CD4-positive, alpha-beta T cell treated with Interleukin-15 for 4 hours (primary cell): ENCODE measurements at regions not wholly inside any gene's neighbourhood (a gene's known extent, or its start where the extent isn't known, plus 50 kb on each side); places are given as distances from the start of the nearest gene placed in this dataset.

ENCODE experiments used
- DNase-seq: peaks from one replicate; pipeline ENCODE4 v3.0.0-alpha.2; 2020; ENCODE audit warnings: low spot score

DNA sequence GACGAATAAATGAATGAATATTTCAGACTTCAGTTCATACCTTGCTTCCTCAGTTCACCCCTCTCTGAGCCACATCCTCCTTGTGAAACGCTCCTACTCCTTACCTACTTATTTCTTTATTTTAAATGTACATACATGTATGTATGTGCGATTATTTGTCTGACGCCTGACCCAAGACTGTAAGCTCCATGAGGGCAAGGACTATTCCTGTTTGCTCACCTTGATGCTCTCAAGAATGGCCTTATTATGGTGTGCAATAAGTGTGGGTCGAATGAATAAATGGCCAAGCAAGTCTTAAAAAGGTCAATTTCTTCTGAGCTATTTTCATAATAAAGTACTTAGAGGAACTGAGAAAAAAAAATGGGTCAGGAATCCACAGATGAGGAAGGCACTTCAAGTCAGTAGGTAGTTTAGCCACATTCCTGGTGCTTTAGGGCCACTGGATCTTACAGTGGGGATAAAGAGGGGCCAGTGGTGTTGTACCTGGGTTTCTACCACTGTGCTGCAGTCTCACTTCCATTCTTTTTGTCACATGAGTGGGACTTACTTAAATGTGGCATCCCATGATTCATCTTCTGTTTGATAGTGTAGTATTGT, 74.7 kb downstream of the SDC1 start:
- DNase-seq, result no peak

DNA sequence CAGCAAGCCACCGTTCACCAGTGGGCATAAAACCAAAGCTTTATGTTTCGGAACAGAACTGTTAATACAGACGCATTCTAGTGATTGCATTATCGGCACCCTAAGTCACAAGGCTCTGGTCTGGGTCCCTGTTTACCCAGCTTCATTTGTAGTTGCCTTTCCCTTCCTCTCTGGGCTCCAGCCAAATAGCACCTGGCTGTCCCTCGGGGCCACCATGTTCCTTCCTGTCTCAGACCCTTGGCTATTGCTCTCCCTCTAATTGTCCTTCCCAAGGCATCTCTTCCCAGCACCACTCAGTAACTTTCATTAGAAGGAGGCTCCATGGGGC, 75.3 kb downstream of the SDC1 start:
- DNase-seq, result no peak

DNA sequence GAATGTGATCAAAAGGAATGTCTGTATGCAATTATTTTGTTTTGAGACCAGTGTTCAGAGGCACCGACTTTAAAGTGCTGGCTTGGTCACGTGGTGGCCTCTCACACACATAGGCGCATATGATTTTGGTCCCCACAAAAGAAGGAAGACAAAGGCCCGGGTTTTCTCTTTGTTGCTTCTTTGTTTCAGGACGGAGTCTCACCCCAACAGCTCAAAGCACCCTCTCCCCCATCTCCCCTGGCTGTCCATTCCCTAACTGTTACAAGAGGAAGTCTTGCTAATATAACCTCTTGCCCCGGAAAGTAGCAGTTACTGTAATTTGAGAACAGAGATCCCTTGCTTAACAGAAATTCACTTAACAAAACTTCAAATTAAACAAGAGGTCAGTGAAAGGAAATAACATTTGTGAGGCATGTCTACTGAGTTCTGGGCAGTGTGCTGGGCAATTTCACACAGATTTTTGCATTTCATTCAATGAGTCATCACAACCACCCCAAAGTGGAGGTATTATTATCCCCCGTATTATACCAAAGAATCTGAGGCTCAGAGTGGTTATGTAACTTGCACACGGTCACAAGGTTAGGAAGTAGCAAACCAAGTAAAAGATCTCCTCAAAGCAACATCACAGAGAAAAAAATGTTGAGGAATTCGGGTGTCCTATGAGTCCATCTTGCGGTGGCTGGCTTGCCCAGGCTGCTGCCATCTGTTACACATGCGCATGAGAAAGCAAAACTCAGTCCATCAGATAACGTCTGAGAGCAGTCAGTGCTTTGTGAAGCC, 75.8 kb downstream of the SDC1 start:
- no peak for DNase-seq

DNA sequence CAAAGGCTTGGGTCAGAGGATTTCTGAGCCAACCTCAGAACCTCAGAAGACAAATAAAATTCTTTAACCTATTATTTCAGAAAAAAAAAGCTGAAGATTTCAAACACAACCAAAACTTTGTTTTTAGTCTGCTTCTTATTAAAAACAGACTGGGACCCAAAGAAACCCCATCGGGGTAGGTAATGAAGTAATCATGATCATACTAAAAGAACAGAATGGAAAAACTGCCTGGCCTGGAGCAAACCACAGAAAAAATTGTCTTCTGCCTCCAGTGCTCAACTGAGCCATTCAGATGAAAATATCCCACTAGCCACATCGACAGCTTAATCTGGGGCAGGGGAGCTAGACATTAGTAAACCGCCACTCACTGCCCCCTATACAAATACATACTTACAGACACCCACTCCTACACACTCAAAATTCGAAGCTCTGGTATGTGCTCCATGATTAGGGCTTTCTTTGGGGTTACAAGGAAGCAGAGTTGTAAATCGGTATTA, 76.5 kb downstream of the SDC1 start:
- no peak for DNase-seq

DNA sequence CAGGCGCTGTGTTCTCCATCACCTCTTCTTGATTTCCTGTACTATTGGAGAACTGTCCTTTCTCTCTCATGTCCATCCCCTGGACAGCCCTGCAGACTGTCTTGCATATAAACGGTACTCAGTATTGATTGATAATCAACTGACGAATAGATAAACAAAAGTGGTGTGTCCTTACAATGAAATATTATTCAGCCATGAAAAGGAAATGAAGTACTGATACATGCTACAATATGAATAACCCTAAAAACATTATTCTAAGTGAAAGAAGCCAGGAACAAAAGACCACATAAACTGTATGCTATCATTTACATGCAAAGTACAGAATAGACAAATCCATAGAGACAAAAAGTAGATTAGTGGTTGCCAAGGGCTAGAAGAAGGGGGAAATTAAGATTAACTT, 77.6 kb downstream of the SDC1 start:
- no peak for DNase-seq

DNA sequence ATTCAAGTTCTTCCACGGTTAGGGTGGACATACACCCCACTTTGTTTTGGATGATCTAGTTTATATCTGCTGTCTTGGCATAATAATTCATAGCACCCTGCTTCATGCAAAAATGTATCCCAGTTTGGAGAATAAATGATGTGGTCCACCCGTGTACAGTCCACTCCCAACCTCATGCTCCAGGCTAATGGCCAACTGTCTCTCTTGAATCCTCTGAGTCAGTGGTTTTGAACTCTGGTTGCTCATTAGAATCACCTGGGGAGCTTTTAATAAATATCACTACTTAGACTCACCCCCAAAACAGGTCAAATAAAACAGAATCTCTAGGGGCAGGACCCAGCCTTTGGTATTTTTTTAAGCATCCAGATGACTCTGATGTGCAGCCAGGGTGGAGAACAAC, 78.5 kb downstream of the SDC1 start:
- no peak for DNase-seq

DNA sequence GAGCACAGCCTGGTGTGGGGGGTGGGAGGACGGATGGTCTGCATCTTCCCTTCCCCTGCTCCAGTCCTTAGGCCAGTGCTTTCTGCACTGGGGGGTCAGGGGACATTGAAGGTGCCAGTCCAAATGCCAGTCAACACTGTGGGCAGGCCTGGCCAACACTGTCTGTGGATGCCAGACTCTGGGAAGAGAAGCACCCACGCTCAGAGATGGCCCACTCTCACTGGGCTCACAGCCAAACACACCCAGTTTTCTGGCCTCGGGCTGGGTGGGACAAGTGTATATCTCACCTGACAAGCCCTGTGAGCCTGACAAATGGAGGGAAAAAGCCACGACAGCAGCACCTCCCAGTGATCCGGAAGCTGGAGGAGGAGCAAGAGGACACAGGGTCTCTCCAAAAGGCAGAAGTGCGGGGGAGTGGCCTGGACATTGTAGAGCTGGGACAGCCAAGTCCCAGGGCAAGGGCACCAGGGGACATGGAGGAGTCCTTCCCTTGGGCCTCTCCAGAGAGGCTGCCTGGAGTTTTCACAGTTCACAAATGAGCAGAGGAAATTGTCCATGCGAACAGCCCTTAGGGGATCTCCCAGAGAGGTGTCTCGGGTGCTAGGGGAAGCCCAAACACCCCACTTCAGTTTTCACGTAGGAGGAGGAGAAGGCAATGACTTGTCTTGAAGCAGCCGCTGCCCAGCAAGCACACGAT, 79.3 kb downstream of the SDC1 start:
- no peak for DNase-seq

DNA sequence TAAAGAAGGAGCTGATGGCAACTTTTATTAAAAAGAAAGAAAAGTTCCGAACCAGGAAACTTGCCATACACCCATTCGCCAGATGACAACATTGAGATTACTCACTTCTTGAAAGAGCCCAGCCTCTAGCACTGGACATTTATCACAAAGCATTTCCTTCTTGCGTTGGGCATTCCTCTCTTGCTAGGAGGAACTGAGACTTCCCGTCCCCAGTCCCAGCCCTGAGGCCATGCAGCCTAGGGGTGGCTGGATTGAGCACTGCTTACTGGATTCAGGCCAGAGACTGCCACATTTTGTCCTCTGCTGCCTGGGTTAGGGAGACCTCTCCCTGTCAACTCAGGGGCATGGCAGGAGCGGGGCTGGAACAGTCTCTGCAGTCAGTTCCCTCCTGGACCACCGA, 80.1 kb downstream of the SDC1 start:
- DNase-seq, result no peak

DNA sequence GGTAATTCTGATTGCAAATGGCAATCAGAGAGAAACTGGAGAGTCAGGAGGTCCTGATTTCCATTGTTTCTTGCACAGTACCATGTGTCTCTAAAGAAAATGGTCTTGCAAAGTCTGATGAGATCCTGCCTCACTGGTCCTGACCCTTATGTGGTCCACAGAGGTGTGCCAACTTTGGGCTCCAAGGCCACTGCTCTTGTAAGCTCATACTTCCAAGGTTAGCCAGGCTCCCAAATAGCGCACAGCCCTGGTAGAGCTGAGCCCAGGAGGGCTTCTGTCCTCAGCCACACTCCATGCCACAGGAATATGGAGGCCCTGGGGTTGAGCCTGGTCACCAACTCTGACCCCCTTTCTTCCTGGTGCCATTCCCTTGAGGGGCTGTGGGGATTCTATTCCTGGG, 80.7 kb downstream of the SDC1 start:
- no peak for DNase-seq

DNA sequence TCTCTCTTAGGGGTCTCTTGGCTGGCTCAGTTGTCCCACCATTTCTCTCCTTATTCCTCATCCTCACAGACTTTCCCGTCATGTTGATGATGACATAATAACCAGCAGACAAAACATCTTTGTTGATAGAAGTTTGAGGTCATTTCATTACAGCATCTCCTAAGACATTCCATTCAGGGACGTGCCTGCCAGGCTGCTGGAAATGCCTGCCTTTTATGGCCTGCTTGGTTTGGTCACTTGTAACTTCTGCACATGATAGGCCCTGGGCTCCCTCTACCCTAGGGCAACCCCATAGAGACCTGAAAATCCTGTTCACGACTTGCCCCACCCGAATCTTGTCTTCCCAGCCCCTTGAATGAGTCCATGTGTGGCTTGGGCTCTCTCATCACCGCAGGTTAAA, 81.7 kb downstream of the SDC1 start:
- no peak for DNase-seq

DNA sequence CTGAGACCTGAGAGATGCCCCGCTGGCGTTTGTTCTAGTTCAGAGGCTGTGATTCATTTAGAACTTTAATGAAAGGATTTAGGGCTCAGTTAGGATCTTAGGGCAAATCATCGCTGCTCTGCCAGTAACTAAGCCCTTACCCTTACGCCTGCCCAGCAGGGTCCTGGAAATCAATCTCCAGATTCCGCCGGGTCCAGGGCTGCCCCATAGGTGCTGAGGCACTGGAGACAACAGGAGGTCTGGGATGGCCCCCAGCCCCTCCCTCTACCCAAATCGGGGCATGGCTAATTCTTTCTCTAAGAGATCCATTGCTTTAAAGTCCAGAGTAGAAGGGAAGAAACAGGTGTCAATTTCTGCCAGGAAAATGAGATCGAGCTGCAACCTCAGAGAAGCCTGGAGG, 83.1 kb downstream of the SDC1 start:
- DNase-seq, result no peak

DNA sequence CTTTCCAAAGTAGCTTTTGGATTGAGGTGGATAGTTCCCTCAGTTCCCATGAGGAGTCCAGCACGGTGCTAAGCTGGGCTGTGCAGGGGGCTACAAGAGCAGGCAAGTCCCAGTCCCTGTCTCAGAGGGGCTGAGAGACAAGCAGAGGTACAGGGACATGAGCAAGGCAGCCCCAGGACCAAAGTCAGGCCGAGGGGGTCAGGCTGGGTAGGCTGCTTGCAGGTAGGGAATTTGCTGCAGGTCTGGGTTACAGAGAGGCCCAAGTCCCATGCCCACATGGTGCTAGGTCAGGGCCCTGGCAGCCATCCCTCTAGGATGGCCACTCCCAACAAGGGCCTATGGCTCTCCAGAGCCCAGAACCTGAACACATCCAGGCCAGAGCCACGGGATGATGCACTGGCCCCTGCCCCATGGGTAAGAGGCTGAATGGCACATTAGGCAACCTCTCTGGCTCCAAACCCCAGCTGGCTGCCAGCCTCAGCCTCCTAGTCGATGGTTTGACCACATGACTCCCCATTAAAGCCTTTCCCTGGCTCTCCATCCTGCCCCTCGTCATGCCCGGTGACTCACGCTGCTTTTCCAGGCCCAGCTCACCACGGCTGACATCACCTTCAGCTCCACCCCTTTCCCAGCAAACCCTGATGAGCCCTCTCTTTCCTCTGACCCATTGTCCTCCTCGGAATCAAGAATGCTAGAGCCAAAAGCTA, 83.7 kb downstream of the SDC1 start:
- no peak for DNase-seq

DNA sequence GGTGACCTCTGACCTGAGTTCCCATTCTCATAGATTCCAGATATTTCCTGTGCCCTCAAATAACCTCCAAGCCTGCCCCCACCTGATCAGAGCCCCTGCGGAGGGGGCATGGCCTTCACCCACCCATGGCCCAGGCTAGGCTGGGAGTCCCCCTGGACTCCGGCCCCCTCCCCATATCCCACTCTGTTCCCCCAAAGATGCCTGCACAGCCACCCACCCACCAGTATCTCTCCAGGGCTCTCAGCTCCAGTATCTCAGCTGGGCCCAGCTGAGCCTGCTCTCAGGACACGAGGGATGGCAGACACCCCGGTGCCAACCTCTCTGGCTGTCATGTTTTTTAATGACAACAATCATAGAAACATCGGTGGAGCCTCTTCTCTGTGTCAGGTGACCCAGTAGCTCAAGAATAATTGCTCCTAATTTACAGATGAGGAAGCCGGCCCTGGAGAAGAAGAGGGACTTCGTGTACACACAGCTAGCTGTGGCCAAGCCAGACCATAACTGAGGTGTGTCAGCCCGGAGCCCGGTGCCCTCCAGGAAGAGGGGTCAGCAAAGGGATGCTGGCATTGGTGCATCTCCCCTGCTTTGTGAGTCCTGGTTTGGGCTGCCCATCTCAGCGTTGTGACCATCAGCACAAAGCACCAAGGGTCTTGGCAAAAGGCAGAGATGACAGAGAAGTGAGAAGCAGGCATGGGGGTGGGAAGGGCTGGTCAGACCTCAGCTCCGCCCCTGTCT, 84.4 kb downstream of the SDC1 start:
- no peak for DNase-seq

DNA sequence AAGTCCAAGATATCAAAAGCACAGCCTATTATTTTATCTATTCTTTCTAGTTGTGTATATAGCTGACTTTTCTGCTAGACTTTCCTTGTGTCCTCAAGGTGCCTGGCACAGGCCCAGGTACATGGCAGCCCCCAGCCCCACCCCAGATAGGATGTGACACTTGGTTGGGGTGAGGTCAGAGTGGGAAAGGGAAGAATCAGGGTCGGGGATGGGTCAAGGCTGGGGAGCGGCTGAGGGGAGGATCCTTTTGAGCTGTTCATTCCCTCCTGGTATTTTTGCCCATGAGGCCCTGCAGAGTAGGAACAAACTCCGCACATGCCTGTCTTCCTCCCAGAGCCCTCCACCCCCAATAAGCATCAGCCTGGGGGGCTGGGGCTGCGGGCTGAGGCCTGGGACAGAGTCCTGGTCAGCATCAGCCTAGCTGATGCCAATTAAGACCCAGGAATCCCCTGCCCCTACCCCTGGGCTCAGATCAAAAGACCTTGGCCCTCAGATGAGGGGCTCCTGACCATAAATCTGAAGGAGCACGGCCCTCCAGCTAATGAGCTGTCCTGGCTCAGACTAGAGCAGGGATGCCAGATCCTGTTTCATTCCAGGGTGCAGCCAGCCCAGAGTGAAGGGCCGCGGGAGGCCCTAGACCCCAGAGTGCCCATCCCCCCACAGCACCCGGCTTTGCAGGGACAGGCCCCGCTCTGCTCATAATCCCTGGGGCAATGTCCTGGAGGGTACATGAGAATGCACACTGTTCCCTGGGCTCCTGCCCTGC, 85.3 kb downstream of the SDC1 start:
- DNase-seq, result no peak

DNA sequence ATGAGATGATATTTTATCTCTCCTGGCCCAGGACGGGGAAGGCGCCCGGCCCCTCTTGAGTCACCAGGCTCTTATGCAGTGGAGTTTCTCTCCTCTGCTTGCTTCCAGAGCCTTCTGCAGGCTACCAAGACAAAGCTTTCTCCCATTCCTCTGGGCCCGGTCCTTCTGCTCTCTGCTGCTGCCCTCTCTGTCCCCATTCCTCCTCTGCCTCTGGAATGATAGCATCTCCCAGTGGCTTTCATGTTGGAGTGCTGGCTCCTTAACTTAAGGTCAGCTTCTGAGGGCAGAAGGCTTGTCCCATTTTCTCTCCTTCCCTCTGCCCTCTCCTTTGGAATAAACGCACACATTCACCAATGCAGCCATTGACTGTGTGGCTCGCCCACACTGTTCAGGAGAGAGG, 86.2 kb downstream of the SDC1 start:
- no peak for DNase-seq

DNA sequence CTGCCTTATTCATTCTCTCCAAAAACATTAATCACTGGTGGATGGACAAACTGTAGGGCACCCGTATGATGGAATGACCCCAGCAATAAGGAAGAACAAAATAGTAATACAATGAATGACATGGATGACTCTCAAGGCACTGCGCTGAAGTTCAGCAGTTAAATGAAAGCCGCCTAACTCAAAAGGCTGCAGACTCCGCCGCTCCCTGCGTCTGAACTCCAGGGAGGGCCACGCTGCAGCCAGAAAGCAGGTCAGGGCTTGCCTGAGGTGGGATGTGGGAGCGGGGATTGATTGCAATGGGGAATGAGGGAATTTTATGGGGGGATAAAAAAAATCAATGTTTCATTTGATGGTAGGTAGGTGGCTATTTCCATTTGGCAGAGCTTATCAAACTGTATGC, 86.5 kb upstream of the LAPTM4A start:
- DNase-seq, result no peak

DNA sequence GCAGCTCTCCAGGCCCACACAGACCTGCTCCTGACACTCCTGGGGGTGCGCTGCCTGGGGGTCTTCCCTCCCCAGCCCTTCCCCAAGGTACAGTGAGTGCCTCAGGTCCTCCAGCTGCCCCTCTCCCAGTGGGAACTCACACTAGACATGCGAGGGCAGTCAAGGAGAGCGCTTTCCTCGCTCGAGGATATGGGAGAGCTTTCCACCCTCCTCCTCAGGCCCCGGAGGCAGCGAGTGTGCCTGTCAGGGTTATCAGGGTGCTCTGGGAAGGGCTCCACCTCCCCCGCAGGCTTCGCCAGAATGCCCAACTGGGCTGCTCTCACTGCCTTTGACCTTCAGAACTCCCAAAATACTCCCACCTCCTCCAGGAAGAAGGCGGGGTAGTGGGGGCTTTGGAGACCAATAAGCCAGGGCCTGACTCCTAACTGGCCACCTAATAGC, 85.7 kb upstream of the LAPTM4A start:
- no peak for DNase-seq

DNA sequence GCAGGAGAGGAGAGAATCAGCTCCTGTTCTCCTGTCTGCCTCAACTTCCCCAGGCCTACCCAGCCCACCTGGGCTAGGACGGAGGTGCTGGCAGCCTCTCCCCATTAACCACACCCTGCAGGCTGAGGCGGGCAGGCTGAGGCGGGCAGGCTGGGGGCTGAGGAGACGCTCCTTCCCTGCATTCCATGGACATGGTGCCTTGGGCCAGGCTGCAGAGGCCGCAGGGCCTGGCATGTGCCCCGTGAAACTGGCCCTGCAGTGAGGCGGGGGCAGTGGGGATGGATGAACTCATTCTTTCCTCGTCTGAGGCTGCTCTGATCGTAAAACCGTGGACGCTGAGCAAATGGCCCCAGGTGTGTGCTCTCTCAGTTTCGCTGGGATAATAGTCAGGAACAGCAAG, 84.7 kb upstream of the LAPTM4A start:
- DNase-seq, result no peak

DNA sequence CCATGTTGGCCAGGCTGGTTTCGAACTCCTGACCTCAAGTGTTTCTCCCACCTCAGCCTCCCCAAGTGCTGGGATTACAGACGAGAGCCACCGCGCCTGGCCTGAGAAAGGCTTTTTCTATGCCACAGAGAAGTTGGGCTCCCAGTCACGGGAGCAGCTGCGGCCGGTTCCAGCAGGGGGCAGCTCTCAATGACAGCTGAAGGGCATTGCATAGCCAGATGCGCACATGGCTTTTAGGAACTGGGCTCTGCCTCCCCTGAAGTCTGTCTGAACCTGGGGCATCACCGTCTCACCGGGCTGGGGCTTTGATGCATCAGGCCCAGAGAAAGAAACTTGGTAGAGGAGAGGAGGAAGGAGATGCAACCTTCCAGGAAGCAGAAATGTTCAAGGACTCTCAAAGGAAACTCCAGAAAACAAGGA, 84.2 kb upstream of the LAPTM4A start:
- no peak for DNase-seq

DNA sequence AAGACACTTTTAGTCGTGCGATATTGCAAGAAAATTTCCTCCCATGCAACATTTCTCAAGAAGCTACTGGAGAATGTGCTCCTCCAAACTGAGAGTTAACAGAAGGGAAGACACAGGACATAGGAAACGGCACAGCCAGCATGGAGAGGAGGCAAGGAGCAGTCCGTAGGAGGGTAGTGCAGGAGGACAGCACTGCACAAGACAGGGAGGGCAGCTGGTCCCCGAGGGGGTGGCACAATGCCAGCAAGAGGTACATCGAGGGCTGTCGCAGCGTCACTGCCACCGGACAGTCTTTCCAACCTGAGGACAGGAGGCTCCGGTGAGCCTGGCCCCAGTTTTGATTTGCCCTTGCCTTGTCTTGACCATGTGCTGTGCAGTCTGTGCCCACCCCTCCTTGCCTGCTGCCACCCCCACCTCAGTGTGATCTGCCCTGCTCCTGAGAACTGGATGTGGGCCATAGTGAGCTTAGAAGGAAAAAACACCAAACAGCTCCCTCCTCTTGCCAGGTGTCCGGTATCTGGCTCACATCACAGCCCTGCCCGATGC, 81.6 kb upstream of the LAPTM4A start:
- no peak for DNase-seq
